ENCODE measurements at regions not wholly inside any gene's neighbourhood (a gene's known extent, or its start where the extent isn't known, plus 50 kb on each side); places are given as distances from the start of the nearest gene placed in this dataset.

- H3K27me3 Mint-ChIP-seq = no peaks in the 10 kb centered on the region
- H3K9me3 Mint-ChIP-seq = peaks cover 8% of the 10 kb centered on the region
- no peaks in the 10 kb centered on the region for H3K36me3 Mint-ChIP-seq
- no peak for DNase-seq
- POLR2A ChIA-PET = no interaction called here
- intact Hi-C loops (cut with micrococcal nuclease) = no loop called here
- H3K4me3 Mint-ChIP-seq = no peak overlapping the region
- CTCF ChIA-PET = no interaction called here
- peaks cover 2% of the 10 kb centered on the region for H3K4me1 Mint-ChIP-seq (ENCODE audit: low read depth)
- H3K27ac Mint-ChIP-seq = no peak overlapping the region
Measured at GRCh38 chr1:2917284-2917683, 104.0 kb upstream of the ACTRT2 start.

GRCh38 chr1:2918441-2918840, 102.8 kb upstream of the ACTRT2 start:
- no peak for DNase-seq
- Mint-ChIP-seq H3K27ac (no peak overlapping the region), H3K4me3 (no peak overlapping the region), H3K4me1 (ENCODE audit: low read depth) (peaks cover 2% of the 10 kb centered on the region), H3K27me3 (no peaks in the 10 kb centered on the region), H3K36me3 (no peaks in the 10 kb centered on the region), H3K9me3 (peaks cover 8% of the 10 kb centered on the region)
- CTCF ChIA-PET = no interaction called here
- intact Hi-C loops (cut with micrococcal nuclease) = no loop called here
- POLR2A ChIA-PET = no interaction called here

- Mint-ChIP-seq H3K4me1 (ENCODE audit: low read depth) (peaks cover 2% of the 10 kb centered on the region), H3K36me3 (no peaks in the 10 kb centered on the region), H3K27me3 (no peaks in the 10 kb centered on the region), H3K27ac (no peak overlapping the region), H3K9me3 (peaks cover 8% of the 10 kb centered on the region), H3K4me3 (no peak overlapping the region)
- POLR2A ChIA-PET = no interaction called here
- intact Hi-C loops (cut with micrococcal nuclease) = loop anchor here (10.0 kb wide), 1 partner anchor 95 kb away; no protein-coding TSS in a partner anchor
- CTCF ChIA-PET = no interaction called here
- DNase-seq = no peak
Measured at GRCh38 chr1:2919841-2920240, 101.4 kb upstream of the ACTRT2 start.

GRCh38 chr1:2920421-2921015, 100.7 kb upstream of the ACTRT2 start:
- no peak for DNase-seq
- Mint-ChIP-seq H3K27me3 (no peaks in the 10 kb centered on the region), H3K27ac (no peak overlapping the region), H3K9me3 (peaks cover 6% of the 10 kb centered on the region), H3K4me1 (ENCODE audit: low read depth) (peaks cover 2% of the 10 kb centered on the region), H3K4me3 (no peak overlapping the region), H3K36me3 (no peaks in the 10 kb centered on the region)
- CTCF ChIA-PET = interaction anchor here (1.1 to 2.3 kb wide), 2 partner anchors 97 to 99 kb away, joined by 3 to 21 read pairs; no protein-coding TSS in a partner anchor
- intact Hi-C loops (cut with micrococcal nuclease) = loop anchor here (10.0 kb wide), 1 partner anchor 96 kb away; no protein-coding TSS in a partner anchor
- POLR2A ChIA-PET = no interaction called here

GRCh38 chr1:2921970-2922686, 99.1 kb upstream of the ACTRT2 start:
- no peaks in the 10 kb centered on the region for H3K27me3 Mint-ChIP-seq
- intact Hi-C loops (cut with micrococcal nuclease) = loop anchor here (10.0 kb wide), 1 partner anchor 97 kb away; no protein-coding TSS in a partner anchor
- no peaks in the 10 kb centered on the region for H3K9me3 Mint-ChIP-seq
- H3K4me1 Mint-ChIP-seq (ENCODE audit: low read depth) = peaks cover 2% of the 10 kb centered on the region
- CTCF ChIA-PET = interaction anchor here (0.7 to 2.3 kb wide), 8 partner anchors 9 to 507 kb away, joined by 3 to 21 read pairs (median 3); no protein-coding TSS in a partner anchor
- peak; percentile 41 for DNase-seq
- POLR2A ChIA-PET = no interaction called here
- no peak overlapping the region for H3K4me3 Mint-ChIP-seq
- H3K36me3 Mint-ChIP-seq = no peaks in the 10 kb centered on the region
- no peak overlapping the region for H3K27ac Mint-ChIP-seq

GRCh38 chr1:2923351-2923750, 97.9 kb upstream of the ACTRT2 start:
- H3K4me3 Mint-ChIP-seq = no peak overlapping the region
- H3K36me3 Mint-ChIP-seq = no peaks in the 10 kb centered on the region
- CTCF ChIA-PET = no interaction called here
- POLR2A ChIA-PET = no interaction called here
- intact Hi-C loops (cut with micrococcal nuclease) = loop anchor here (10.0 kb wide), 1 partner anchor 99 kb away; no protein-coding TSS in a partner anchor
- H3K4me1 Mint-ChIP-seq (ENCODE audit: low read depth) = peaks cover 2% of the 10 kb centered on the region
- H3K27me3 Mint-ChIP-seq = no peaks in the 10 kb centered on the region
- no peaks in the 10 kb centered on the region for H3K9me3 Mint-ChIP-seq
- no peak overlapping the region for H3K27ac Mint-ChIP-seq
- no peak for DNase-seq

- no peaks in the 10 kb centered on the region for H3K27me3 Mint-ChIP-seq
- DNase-seq = no peak
- POLR2A ChIA-PET = no interaction called here
- H3K4me1 Mint-ChIP-seq (ENCODE audit: low read depth) = peaks cover 2% of the 10 kb centered on the region
- intact Hi-C loops (cut with micrococcal nuclease) = loop anchor here (10.0 kb wide), 1 partner anchor 100 kb away; no protein-coding TSS in a partner anchor
- no peaks in the 10 kb centered on the region for H3K9me3 Mint-ChIP-seq
- H3K4me3 Mint-ChIP-seq = no peak overlapping the region
- CTCF ChIA-PET = no interaction called here
- no peak overlapping the region for H3K27ac Mint-ChIP-seq
- no peaks in the 10 kb centered on the region for H3K36me3 Mint-ChIP-seq
Measured at GRCh38 chr1:2925291-2925690, 96.0 kb upstream of the ACTRT2 start.

GRCh38 chr1:2925918-2926317, 95.3 kb upstream of the ACTRT2 start:
- peaks cover 2% of the 10 kb centered on the region for H3K4me1 Mint-ChIP-seq (ENCODE audit: low read depth)
- H3K4me3 Mint-ChIP-seq = no peak overlapping the region
- no peaks in the 10 kb centered on the region for H3K9me3 Mint-ChIP-seq
- POLR2A ChIA-PET = no interaction called here
- H3K27me3 Mint-ChIP-seq = no peaks in the 10 kb centered on the region
- CTCF ChIA-PET = no interaction called here
- intact Hi-C loops (cut with micrococcal nuclease) = loop anchor here (10.0 kb wide), 1 partner anchor 101 kb away; no protein-coding TSS in a partner anchor
- no peak for DNase-seq
- no peaks in the 10 kb centered on the region for H3K36me3 Mint-ChIP-seq
- no peak overlapping the region for H3K27ac Mint-ChIP-seq

GRCh38 chr1:2926447-2927055, 94.7 kb upstream of the ACTRT2 start:
- H3K36me3 Mint-ChIP-seq = no peaks in the 10 kb centered on the region
- H3K27me3 Mint-ChIP-seq = no peaks in the 10 kb centered on the region
- no peak for DNase-seq
- H3K9me3 Mint-ChIP-seq = no peaks in the 10 kb centered on the region
- no peak overlapping the region for H3K27ac Mint-ChIP-seq
- no peak overlapping the region for H3K4me3 Mint-ChIP-seq
- peaks cover 2% of the 10 kb centered on the region for H3K4me1 Mint-ChIP-seq (ENCODE audit: low read depth)
- CTCF ChIA-PET = no interaction called here
- intact Hi-C loops (cut with micrococcal nuclease) = loop anchor here (10.0 kb wide), 1 partner anchor 102 kb away; no protein-coding TSS in a partner anchor
- POLR2A ChIA-PET = no interaction called here

- H3K27ac Mint-ChIP-seq = no peak overlapping the region
Measured at GRCh38 chr1:2927393-2928360, 93.6 kb upstream of the ACTRT2 start.

GRCh38 chr1:2928366-2929325, 92.6 kb upstream of the ACTRT2 start:
- Mint-ChIP-seq H3K36me3 (no peaks in the 10 kb centered on the region), H3K4me3 (no peak overlapping the region), H3K27ac (no peak overlapping the region), H3K27me3 (no peaks in the 10 kb centered on the region), H3K4me1 (ENCODE audit: low read depth) (no peaks in the 10 kb centered on the region), H3K9me3 (no peaks in the 10 kb centered on the region)
- CTCF ChIA-PET = interaction anchor here (0.6 kb wide), 1 partner anchor 661 kb away, joined by 4 read pairs; no protein-coding TSS in a partner anchor
- intact Hi-C loops (cut with micrococcal nuclease) = loop anchor here (10.0 kb wide), 1 partner anchor 104 kb away; no protein-coding TSS in a partner anchor
- DNase-seq = no peak
- POLR2A ChIA-PET = no interaction called here

More at GRCh38 chr1:2927393-2928360, 93.6 kb upstream of the ACTRT2 start:
- Mint-ChIP-seq H3K4me1 (ENCODE audit: low read depth) (no peaks in the 10 kb centered on the region), H3K9me3 (no peaks in the 10 kb centered on the region), H3K4me3 (no peak overlapping the region), H3K36me3 (no peaks in the 10 kb centered on the region), H3K27me3 (no peaks in the 10 kb centered on the region)
- CTCF ChIA-PET = interaction anchor here (0.6 kb wide), 1 partner anchor 662 kb away, joined by 4 read pairs; no protein-coding TSS in a partner anchor
- intact Hi-C loops (cut with micrococcal nuclease) = loop anchor here (10.0 kb wide), 1 partner anchor 103 kb away; no protein-coding TSS in a partner anchor
- DNase-seq = no peak
- POLR2A ChIA-PET = no interaction called here
